ENCODE measurements at regions not wholly inside any gene's neighbourhood (a gene's known extent, or its start where the extent isn't known, plus 50 kb on each side); places are given as distances from the start of the nearest gene placed in this dataset.
"Not testable (repeated sequence)": the region's sequence is repeated elsewhere in the genome, so short reads cannot be mapped to it uniquely, and the experiment has no call there.

DNA sequence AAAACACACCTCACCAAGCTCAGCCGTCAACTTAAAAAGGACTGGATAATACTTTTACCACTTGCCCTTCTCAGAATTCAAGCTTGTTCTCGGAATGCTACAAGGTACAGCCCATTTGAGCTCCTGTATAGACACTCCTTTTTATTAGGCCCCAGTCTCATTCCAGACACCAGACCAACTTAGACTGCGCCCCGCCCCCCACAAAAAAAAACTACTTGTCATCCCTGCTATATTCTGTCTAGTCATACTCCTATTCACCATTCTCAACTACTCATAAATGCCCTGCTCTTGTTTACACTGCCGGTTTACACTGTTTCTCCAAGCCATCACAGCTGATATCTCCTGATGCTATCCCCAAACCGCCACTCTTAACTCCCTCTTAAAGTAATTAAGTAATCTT, 1220.5 kb downstream of the OTOL1 start:
- TF ChIP-seq, protein P1, sequence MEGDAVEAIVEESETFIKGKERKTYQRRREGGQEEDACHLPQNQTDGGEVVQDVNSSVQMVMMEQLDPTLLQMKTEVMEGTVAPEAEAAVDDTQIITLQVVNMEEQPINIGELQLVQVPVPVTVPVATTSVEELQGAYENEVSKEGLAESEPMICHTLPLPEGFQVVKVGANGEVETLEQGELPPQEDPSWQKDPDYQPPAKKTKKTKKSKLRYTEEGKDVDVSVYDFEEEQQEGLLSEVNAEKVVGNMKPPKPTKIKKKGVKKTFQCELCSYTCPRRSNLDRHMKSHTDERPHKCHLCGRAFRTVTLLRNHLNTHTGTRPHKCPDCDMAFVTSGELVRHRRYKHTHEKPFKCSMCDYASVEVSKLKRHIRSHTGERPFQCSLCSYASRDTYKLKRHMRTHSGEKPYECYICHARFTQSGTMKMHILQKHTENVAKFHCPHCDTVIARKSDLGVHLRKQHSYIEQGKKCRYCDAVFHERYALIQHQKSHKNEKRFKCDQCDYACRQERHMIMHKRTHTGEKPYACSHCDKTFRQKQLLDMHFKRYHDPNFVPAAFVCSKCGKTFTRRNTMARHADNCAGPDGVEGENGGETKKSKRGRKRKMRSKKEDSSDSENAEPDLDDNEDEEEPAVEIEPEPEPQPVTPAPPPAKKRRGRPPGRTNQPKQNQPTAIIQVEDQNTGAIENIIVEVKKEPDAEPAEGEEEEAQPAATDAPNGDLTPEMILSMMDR (conservative IDR thresholded peaks at IDR 0.05 in 1 of 2, IDR thresholded peaks at IDR 0.05 in 1 of 2; ENCODE audit: low read depth in 1 of 2, low read length in 2 of 2): not testable (repeated sequence)
- TF ChIP-seq EZH2 (IDR thresholded peaks at IDR 0.05; ENCODE audit: low read length, missing control alignments): not testable (repeated sequence)
